ENCODE measurements at regions not wholly inside any gene's neighbourhood (a gene's known extent, or its start where the extent isn't known, plus 50 kb on each side); places are given as distances from the start of the nearest gene placed in this dataset.

- TF ChIP-seq, protein P1, sequence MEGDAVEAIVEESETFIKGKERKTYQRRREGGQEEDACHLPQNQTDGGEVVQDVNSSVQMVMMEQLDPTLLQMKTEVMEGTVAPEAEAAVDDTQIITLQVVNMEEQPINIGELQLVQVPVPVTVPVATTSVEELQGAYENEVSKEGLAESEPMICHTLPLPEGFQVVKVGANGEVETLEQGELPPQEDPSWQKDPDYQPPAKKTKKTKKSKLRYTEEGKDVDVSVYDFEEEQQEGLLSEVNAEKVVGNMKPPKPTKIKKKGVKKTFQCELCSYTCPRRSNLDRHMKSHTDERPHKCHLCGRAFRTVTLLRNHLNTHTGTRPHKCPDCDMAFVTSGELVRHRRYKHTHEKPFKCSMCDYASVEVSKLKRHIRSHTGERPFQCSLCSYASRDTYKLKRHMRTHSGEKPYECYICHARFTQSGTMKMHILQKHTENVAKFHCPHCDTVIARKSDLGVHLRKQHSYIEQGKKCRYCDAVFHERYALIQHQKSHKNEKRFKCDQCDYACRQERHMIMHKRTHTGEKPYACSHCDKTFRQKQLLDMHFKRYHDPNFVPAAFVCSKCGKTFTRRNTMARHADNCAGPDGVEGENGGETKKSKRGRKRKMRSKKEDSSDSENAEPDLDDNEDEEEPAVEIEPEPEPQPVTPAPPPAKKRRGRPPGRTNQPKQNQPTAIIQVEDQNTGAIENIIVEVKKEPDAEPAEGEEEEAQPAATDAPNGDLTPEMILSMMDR (IDR thresholded peaks at IDR 0.05; ENCODE audit: low read depth, low read length), result no peak
- no peak overlapping the region for H3K4me3 ChIP-seq (replicated peaks in 1 of 2; ENCODE audit: low read depth in 2 of 2, low read length in 2 of 2)
- no peak for DNase-seq (ENCODE audit: low read depth in 2 of 2)
These were observed 207.6 kb upstream of the FOXN3 start for GRCh38 chr14:89624500-89625156.

- TF ChIP-seq, protein P1 (IDR thresholded peaks at IDR 0.05; ENCODE audit: low read depth, low read length), result no peak
- no peak for DNase-seq (ENCODE audit: low read depth in 2 of 2)
- no peak overlapping the region for H3K4me3 ChIP-seq (replicated peaks in 1 of 2; ENCODE audit: low read depth in 2 of 2, low read length in 2 of 2)
These were observed 205.0 kb upstream of the FOXN3 start for GRCh38 chr14:89621791-89622638.

DNA sequence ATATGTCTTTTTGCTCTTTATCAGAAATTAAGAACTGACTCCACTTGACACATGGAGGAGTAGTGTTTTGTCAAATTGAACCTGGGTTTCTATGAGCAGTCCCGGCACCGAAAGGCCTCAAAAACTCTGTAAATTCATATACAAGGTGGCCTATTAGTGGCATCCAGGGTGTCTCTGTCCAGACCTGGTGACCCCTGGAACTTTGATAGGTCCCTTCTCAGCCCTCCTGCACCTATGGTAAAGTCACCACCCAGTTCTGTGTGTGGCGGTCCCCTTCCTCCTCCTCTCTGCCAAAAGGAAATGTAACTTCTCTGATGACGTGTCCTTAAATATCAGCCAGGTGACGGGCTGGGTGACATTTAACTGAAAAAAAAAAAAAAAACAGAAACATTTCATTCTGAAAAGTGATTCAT, 204.0 kb upstream of the FOXN3 start:
- TF ChIP-seq, protein P1 (IDR thresholded peaks at IDR 0.05; ENCODE audit: low read depth, low read length), result no peak
- no peak overlapping the region for H3K4me3 ChIP-seq (replicated peaks in 1 of 2; ENCODE audit: low read depth in 2 of 2, low read length in 2 of 2)
- no peak for DNase-seq (ENCODE audit: low read depth in 2 of 2)

DNA sequence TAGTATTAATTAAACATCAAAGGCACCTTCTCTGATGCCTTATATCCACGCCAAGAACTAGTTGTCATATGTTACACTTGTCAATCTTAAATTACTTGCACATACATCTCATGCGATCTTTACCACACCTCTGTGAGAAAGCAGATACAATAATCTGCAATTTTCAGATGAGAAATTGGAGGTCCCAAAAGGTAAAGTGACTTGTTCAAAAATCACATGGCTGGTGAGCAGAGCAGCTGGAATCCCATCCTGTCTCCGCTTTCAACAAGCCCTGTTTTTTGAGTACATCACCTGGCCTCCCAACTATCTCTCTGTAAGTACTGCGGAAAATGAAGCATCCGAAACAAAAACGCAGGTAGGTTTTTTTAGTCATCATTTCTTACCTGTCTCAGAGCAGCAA, 203.4 kb upstream of the FOXN3 start:
- DNase-seq (ENCODE audit: low read depth in 2 of 2), result no peak
- TF ChIP-seq, protein P1 (IDR thresholded peaks at IDR 0.05; ENCODE audit: low read depth, low read length), result no peak
- no peak overlapping the region for H3K4me3 ChIP-seq (replicated peaks in 1 of 2; ENCODE audit: low read depth in 2 of 2, low read length in 2 of 2)

DNA sequence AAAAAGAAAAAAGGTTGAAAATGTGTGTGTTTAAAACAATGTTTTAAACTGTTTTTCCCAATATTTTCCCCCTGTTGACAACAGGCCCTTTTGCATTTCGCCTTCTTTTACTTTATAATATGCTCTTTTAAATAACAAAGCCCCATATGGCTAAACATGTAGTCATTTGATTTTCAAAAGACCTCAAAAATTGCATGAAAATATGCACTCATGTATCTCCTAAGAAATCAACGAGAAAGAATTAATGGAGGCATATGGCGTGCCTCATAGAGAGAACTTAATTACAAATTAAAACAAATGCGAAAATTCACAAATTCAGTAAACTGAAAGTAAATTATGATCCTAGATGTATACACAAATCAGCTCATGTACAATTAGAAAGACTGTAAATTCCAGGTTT, 202.6 kb upstream of the FOXN3 start:
- DNase-seq (ENCODE audit: low read depth in 2 of 2), result no peak
- H3K4me3 ChIP-seq (replicated peaks in 1 of 2; ENCODE audit: low read depth in 2 of 2, low read length in 2 of 2), result peak overlapping the region; percentile 42 to 65
- TF ChIP-seq, protein P1 (IDR thresholded peaks at IDR 0.05; ENCODE audit: low read depth, low read length), result no peak

GRCh38 chr14:89618811-89619551, 201.9 kb upstream of the FOXN3 start:
- peak; percentile 57 to 79 for DNase-seq (ENCODE audit: low read depth in 2 of 2)
- H3K4me3 ChIP-seq (replicated peaks in 1 of 2; ENCODE audit: low read depth in 2 of 2, low read length in 2 of 2), result peak overlapping the region; percentile 65 to 71
- TF ChIP-seq, protein P1 (IDR thresholded peaks at IDR 0.05; ENCODE audit: low read depth, low read length), result no peak

Data from cardiac fibroblast (primary cell).